Liver (tissue), 8 donors: ENCODE measurements at regions not wholly inside any gene's neighbourhood (a gene's known extent, or its start where the extent isn't known, plus 50 kb on each side); places are given as distances from the start of the nearest gene placed in this dataset.

Source experiments
- DNase-seq: peaks from one replicate; pipeline ENCODE4 v3.0.0-alpha.2; 2017; ENCODE audit warnings: low spot score
- H3K27ac ChIP-seq, 2 donors: one replicate each; pipeline ENCODE4 v1.7.0; 2013; ENCODE audit warnings: inconsistent platforms in 2 of 2, low read length in 2 of 2, control low read depth in 1 of 2, low read depth in 1 of 2, mild to moderate bottlenecking in 1 of 2
- H3K27me3 ChIP-seq, 4 donors: one replicate each; pipeline versions ENCODE4 v1.6.1 to v1.7.0; 2013; ENCODE audit warnings: low read length in 3 of 4, inconsistent platforms in 1 of 4, mild to moderate bottlenecking in 1 of 4, moderate library complexity in 1 of 4; ENCODE audit not compliant: control insufficient read depth in 4 of 4, insufficient read depth in 4 of 4
- H3K36me3 ChIP-seq, 4 donors: one replicate each; pipeline versions ENCODE4 v1.6.1 to v1.7.0; 2013; ENCODE audit warnings: low read length in 3 of 4, mild to moderate bottlenecking in 3 of 4, low read depth in 1 of 4, moderate library complexity in 1 of 4; ENCODE audit not compliant: control insufficient read depth in 4 of 4, insufficient read depth in 3 of 4
- H3K4me1 ChIP-seq, 4 donors: one replicate each; pipeline versions ENCODE4 v1.6.1 to v1.7.0; 2013; ENCODE audit warnings: low read length in 3 of 4, mild to moderate bottlenecking in 3 of 4, moderate library complexity in 1 of 4; ENCODE audit not compliant: control insufficient read depth in 4 of 4, insufficient read depth in 4 of 4
- H3K4me3 ChIP-seq, 3 donors: one replicate each; pipeline versions ENCODE4 v1.6.1 to v1.7.0; 2013; ENCODE audit warnings: low read length in 3 of 3, control low read depth in 1 of 3, low read depth in 1 of 3, mild to moderate bottlenecking in 1 of 3
- H3K9ac ChIP-seq, 2 donors: one replicate each; pipeline ENCODE4 v1.7.0; 2013; ENCODE audit warnings: low read length in 2 of 2, mild to moderate bottlenecking in 2 of 2, moderate library complexity in 2 of 2, control low read depth in 1 of 2, low read depth in 1 of 2
- H3K9me3 ChIP-seq, 4 donors: one replicate each; pipeline versions ENCODE4 v1.6.1 to v1.7.0; 2013; ENCODE audit warnings: low read length in 3 of 4; ENCODE audit not compliant: control insufficient read depth in 4 of 4
- ATF3 ChIP-seq: IDR thresholded peaks from 2 replicates; pipeline ENCODE4 v1.6.1; 2016; ENCODE audit warnings: antibody characterized with exemption
- CTCF ChIP-seq: fragments of 150-350 bp; IDR thresholded peaks from 2 replicates; pipeline ENCODE4 v1.5.1; 2017; ENCODE audit warnings: improper control_type of control experiment, low read depth, low read length; ENCODE audit not compliant: missing input control
- EGR1 ChIP-seq, 2 donors: IDR thresholded peaks; 2 replicates each; pipeline ENCODE4 v1.6.1; 2016 to 2018; ENCODE audit warnings: antibody characterized with exemption in 2 of 2, low read depth in 2 of 2
- FOXA1 ChIP-seq: IDR thresholded peaks from 2 replicates; pipeline ENCODE4 v1.6.1; 2016; ENCODE audit warnings: antibody characterized with exemption
- FOXA2 ChIP-seq: IDR thresholded peaks from 2 replicates; pipeline ENCODE4 v1.6.1; 2016; ENCODE audit warnings: antibody characterized with exemption
- GABPA ChIP-seq, 2 donors: IDR thresholded peaks in 1 of 2; conservative IDR thresholded peaks in 1 of 2; 2 replicates each; pipeline ENCODE4 v1.6.1; 2016; ENCODE audit warnings: antibody characterized with exemption in 2 of 2, mild to moderate bottlenecking in 1 of 2, moderate library complexity in 1 of 2
- HNF4A ChIP-seq, 2 donors: conservative IDR thresholded peaks; 2 replicates each; pipeline ENCODE4 v1.6.1; 2016; ENCODE audit warnings: antibody characterized with exemption in 2 of 2, mild to moderate bottlenecking in 2 of 2
- HNF4G ChIP-seq: IDR thresholded peaks from 2 replicates; pipeline ENCODE4 v1.6.1; 2016; ENCODE audit warnings: antibody characterized with exemption
- JUND ChIP-seq, 2 donors: IDR thresholded peaks; 2 replicates each; pipeline ENCODE4 v1.6.1; 2016; ENCODE audit warnings: antibody characterized with exemption in 2 of 2
- MAX ChIP-seq: IDR thresholded peaks from 2 replicates; pipeline ENCODE4 v1.6.1; 2016; ENCODE audit warnings: antibody characterized with exemption
- NR2F2 ChIP-seq: IDR thresholded peaks from 2 replicates; pipeline ENCODE4 v1.6.1; 2016; ENCODE audit warnings: antibody characterized with exemption
- RAD21 ChIP-seq, 2 donors: IDR thresholded peaks; 2 replicates each; pipeline ENCODE4 v1.6.1; 2016; ENCODE audit warnings: antibody characterized with exemption in 2 of 2, mild to moderate bottlenecking in 2 of 2
- RXRA ChIP-seq, 2 donors: IDR thresholded peaks; 2 replicates each; pipeline ENCODE4 v1.6.1; 2017 to 2018; ENCODE audit warnings: antibody characterized with exemption in 2 of 2, mild to moderate bottlenecking in 1 of 2
- SP1 ChIP-seq: IDR thresholded peaks from 2 replicates; pipeline ENCODE4 v1.6.1; 2018; ENCODE audit warnings: antibody characterized with exemption, mild to moderate bottlenecking
- TAF1 ChIP-seq: conservative IDR thresholded peaks from 2 replicates; pipeline ENCODE4 v1.6.1; 2016; ENCODE audit warnings: antibody characterized with exemption, mild to moderate bottlenecking
- YY1 ChIP-seq: IDR thresholded peaks from 2 replicates; pipeline ENCODE4 v1.6.1; 2016; ENCODE audit warnings: antibody characterized with exemption, mild to moderate bottlenecking
- ZBTB33 ChIP-seq: IDR thresholded peaks from 2 replicates; pipeline ENCODE4 v1.6.1; 2016; ENCODE audit warnings: antibody characterized with exemption
- WGBS: extraction: QIAGEN DNeasy Blood & Tissue Kit; methylation state at CpG from one replicate; pipeline ENCODE4 v1.1.7; 2013; 5-methylcytosine and 5-hydroxymethylcytosine counted together
- TF ChIP-seq, protein P1 (sequence below): IDR thresholded peaks from 2 replicates; pipeline ENCODE4 v1.6.1; 2016; ENCODE audit warnings: antibody characterized with exemption, mild to moderate bottlenecking
- donor health status: healthy.
- donor health status: healthy.
- donor health status: healthy.
- donor health status: healthy.
- donor health status: healthy.

- DNase-seq, result no peak
- H3K27ac ChIP-seq, result no peak overlapping the region
- no peaks in the 10 kb centered on the region for H3K4me1 ChIP-seq
- H3K9ac ChIP-seq, result no peak overlapping the region
- no peak for TF ChIP-seq NR2F2
- TF ChIP-seq CTCF, result no peak
- TF ChIP-seq TAF1, result no peak
- no peak for TF ChIP-seq EGR1 (IDR thresholded peaks at IDR 0.05; ENCODE audit: low read depth in 2 of 2)
- 83% methylated on average over 4 of the region's 4 CpGs for WGBS
- H3K27me3 ChIP-seq, result peaks cover 0 to 4% (median 2%) of the 10 kb centered on the region in 4 donors
- H3K9me3 ChIP-seq, result no peaks in the 10 kb centered on the region
- H3K36me3 ChIP-seq, result no peaks in the 10 kb centered on the region
- H3K4me3 ChIP-seq, result no peak overlapping the region
These were observed 61.7 kb upstream of the CREB5 start for GRCh38 chr7:28350662-28351061.

- Histone ChIP-seq H3K4me3 (no peak overlapping the region), H3K27ac (no peak overlapping the region), H3K9me3 (no peaks in the 10 kb centered on the region), H3K36me3 (no peaks in the 10 kb centered on the region), H3K9ac (no peak overlapping the region), H3K4me1 (no peaks in the 10 kb centered on the region), H3K27me3 (peaks cover 0 to 4% (median 2%) of the 10 kb centered on the region in 4 donors)
- WGBS, result 80% methylated on average over 1 of the region's 1 CpG
- no peak for DNase-seq
- TF ChIP-seq SP1, result no peak
- TF ChIP-seq MAX, result no peak
- no peak for TF ChIP-seq TAF1
- TF ChIP-seq NR2F2, result no peak
- no peak for TF ChIP-seq YY1
- no peak for TF ChIP-seq JUND (IDR thresholded peaks at IDR 0.05)
- TF ChIP-seq GABPA (IDR thresholded peaks at IDR 0.05 in 1 of 2, conservative IDR thresholded peaks at IDR 0.05 in 1 of 2), result no peak
- no peak for TF ChIP-seq FOXA1
- no peak for TF ChIP-seq HNF4A (conservative IDR thresholded peaks at IDR 0.05)
- no peak for TF ChIP-seq EGR1 (IDR thresholded peaks at IDR 0.05; ENCODE audit: low read depth in 2 of 2)
- TF ChIP-seq CTCF, result no peak
- TF ChIP-seq FOXA2, result no peak
- no peak for TF ChIP-seq ATF3
- no peak for TF ChIP-seq HNF4G
- TF ChIP-seq, protein P1, sequence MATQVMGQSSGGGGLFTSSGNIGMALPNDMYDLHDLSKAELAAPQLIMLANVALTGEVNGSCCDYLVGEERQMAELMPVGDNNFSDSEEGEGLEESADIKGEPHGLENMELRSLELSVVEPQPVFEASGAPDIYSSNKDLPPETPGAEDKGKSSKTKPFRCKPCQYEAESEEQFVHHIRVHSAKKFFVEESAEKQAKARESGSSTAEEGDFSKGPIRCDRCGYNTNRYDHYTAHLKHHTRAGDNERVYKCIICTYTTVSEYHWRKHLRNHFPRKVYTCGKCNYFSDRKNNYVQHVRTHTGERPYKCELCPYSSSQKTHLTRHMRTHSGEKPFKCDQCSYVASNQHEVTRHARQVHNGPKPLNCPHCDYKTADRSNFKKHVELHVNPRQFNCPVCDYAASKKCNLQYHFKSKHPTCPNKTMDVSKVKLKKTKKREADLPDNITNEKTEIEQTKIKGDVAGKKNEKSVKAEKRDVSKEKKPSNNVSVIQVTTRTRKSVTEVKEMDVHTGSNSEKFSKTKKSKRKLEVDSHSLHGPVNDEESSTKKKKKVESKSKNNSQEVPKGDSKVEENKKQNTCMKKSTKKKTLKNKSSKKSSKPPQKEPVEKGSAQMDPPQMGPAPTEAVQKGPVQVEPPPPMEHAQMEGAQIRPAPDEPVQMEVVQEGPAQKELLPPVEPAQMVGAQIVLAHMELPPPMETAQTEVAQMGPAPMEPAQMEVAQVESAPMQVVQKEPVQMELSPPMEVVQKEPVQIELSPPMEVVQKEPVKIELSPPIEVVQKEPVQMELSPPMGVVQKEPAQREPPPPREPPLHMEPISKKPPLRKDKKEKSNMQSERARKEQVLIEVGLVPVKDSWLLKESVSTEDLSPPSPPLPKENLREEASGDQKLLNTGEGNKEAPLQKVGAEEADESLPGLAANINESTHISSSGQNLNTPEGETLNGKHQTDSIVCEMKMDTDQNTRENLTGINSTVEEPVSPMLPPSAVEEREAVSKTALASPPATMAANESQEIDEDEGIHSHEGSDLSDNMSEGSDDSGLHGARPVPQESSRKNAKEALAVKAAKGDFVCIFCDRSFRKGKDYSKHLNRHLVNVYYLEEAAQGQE, result no peak
- no peak for TF ChIP-seq ZBTB33
- TF ChIP-seq RXRA (IDR thresholded peaks at IDR 0.05), result no peak
- no peak for TF ChIP-seq RAD21 (IDR thresholded peaks at IDR 0.05)
These were observed 60.9 kb upstream of the CREB5 start for GRCh38 chr7:28351450-28351849.
